ENCODE measurements at regions not wholly inside any gene's neighbourhood (a gene's known extent, or its start where the extent isn't known, plus 50 kb on each side); places are given as distances from the start of the nearest gene placed in this dataset.

DNA sequence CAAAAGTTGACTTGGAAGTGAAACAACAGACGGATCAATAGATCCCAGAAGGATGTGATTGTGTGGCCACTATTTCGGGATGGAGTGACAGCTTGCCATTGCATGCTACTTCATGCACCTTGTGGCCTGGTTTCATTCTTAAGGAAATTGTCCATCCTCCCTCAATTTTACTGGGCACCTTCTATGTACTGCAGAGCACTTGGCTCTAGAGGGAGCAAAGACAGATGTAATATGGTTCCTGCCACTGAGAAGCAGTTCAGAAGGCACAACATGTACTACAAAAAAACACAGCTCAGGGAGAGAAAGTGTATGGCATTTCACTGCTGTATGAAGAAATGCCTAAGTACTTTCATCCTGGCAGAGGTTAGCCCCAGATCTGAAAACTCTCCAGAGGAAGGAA is 91.9 kb downstream of the FOXA2 start:
- Mint-ChIP-seq H3K36me3 (no peaks in the 10 kb centered on the region), H3K27me3 (no peaks in the 10 kb centered on the region), H3K9me3 (peaks cover 0 to 7% (median 2%) of the 10 kb centered on the region in 8 donors), H3K4me3 (no peak overlapping the region), H3K4me1 (no peaks in the 10 kb centered on the region), H3K27ac (no peak overlapping the region)
- Histone ChIP-seq H3K4me1 (ENCODE audit: insufficient read depth, low read length) (no peaks in the 10 kb centered on the region), H3K9me3 (ENCODE audit: control insufficient read depth in 1 of 2, low read length in 2 of 2) (no peaks in the 10 kb centered on the region), H3K27me3 (ENCODE audit: insufficient read depth, low read length) (no peaks in the 10 kb centered on the region), H3K27ac (ENCODE audit: low read depth, low read length) (no peak overlapping the region), H3K36me3 (ENCODE audit: insufficient read depth, low read length) (no peaks in the 10 kb centered on the region), H3K4me3 (ENCODE audit: low read length in 2 of 2) (no peak overlapping the region)
- no peak for DNase-seq
- intact Hi-C loops (cut with micrococcal nuclease): no loop called here
- POLR2A ChIA-PET (ENCODE audit: partially characterized antibody): no interaction called here
- CTCF ChIA-PET (ENCODE audit: partially characterized antibody): no interaction called here

DNA sequence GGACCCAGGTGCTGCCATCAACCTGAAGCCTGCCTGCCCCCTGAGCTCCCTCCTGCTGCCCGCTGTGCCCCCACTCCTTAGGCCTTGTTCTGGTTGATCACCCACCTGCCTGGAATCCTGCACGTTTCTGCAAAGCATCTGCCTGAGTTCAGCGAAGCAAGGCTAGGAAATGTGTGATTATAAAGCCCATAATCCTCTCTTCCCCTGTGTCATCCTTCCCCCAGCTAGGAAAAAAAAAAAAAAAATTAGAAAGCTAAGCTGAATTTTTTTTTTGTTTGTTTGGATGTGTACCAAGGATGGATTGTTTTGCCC is 93.2 kb downstream of the FOXA2 start:
- CTCF ChIA-PET (ENCODE audit: partially characterized antibody): no interaction called here

DNA sequence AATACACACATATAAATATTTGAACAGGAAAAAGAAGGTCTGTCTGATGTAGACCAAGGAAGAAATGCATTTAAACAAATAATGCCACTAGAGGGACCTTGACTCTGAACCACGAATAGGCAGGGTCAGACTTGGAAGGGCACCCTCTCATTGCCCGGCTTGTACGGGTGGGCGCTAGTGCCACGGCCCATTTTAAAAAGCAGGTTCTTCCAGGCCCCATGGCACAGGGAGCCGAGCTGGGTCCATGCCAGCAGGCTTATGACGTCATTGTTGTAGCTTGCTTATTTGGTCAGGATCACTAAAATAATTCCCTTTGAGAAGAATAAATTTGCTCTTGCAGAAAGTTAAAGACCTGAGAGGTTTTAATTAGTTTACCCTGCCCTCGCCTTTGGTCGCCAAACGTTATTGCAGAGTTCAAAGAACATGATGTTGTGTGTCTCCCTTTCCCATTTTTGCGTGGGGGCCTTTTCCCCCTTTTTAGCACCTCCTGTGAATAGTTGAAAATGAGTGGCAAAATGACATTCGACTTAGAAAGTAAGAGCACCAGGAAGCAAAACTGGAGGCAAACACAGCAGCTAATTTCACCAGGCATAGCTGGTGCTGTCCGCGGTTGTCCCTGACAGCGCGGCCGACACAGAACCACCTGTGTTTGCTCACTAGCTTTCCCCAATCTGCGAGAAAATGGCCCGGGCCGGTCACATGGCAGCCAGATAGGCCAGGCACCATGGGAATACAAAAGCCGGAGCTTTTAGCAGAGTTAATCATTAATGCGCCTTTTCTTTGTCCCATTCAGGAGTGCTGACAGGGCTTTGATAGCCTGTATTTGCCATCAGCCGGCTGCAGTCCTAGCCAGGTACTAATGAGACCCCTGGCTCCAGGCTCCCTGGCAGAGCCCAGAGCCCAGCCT is 93.8 kb downstream of the FOXA2 start:
- no peak overlapping the region for H3K27ac Mint-ChIP-seq
- no peak overlapping the region for H3K4me3 Mint-ChIP-seq
- no peak overlapping the region for H3K27ac ChIP-seq (ENCODE audit: low read depth, low read length)
- H3K36me3 Mint-ChIP-seq: no peaks in the 10 kb centered on the region
- no peaks in the 10 kb centered on the region for H3K9me3 ChIP-seq (ENCODE audit: control insufficient read depth in 1 of 2, low read length in 2 of 2)
- ChIA-PET CTCF (ENCODE audit: partially characterized antibody) (no interaction called here), POLR2A (ENCODE audit: partially characterized antibody) (no interaction called here)
- intact Hi-C loops (cut with micrococcal nuclease): no loop called here
- no peaks in the 10 kb centered on the region for H3K27me3 ChIP-seq (ENCODE audit: insufficient read depth, low read length)
- H3K4me1 ChIP-seq (ENCODE audit: insufficient read depth, low read length): no peaks in the 10 kb centered on the region
- no peaks in the 10 kb centered on the region for H3K27me3 Mint-ChIP-seq
- no peaks in the 10 kb centered on the region for H3K36me3 ChIP-seq (ENCODE audit: insufficient read depth, low read length)
- no peak for DNase-seq
- H3K4me1 Mint-ChIP-seq: no peaks in the 10 kb centered on the region
- H3K9me3 Mint-ChIP-seq: peaks cover 0 to 7% (median 2%) of the 10 kb centered on the region in 8 donors
- no peak overlapping the region for H3K4me3 ChIP-seq (ENCODE audit: low read length in 2 of 2)

More for the DNA sequence above, 93.2 kb downstream of the FOXA2 start:
- Mint-ChIP-seq H3K27ac (no peak overlapping the region), H3K36me3 (no peaks in the 10 kb centered on the region), H3K4me3 (no peak overlapping the region), H3K9me3 (peaks cover 0 to 7% (median 2%) of the 10 kb centered on the region in 8 donors), H3K4me1 (no peaks in the 10 kb centered on the region), H3K27me3 (no peaks in the 10 kb centered on the region)
- no peak for DNase-seq
- no peaks in the 10 kb centered on the region for H3K36me3 ChIP-seq (ENCODE audit: insufficient read depth, low read length)
- H3K4me1 ChIP-seq (ENCODE audit: insufficient read depth, low read length): no peaks in the 10 kb centered on the region
- intact Hi-C loops (cut with micrococcal nuclease): no loop called here
- no peak overlapping the region for H3K4me3 ChIP-seq (ENCODE audit: low read length in 2 of 2)
- no peaks in the 10 kb centered on the region for H3K27me3 ChIP-seq (ENCODE audit: insufficient read depth, low read length)
- no peak overlapping the region for H3K27ac ChIP-seq (ENCODE audit: low read depth, low read length)
- H3K9me3 ChIP-seq (ENCODE audit: control insufficient read depth in 1 of 2, low read length in 2 of 2): no peaks in the 10 kb centered on the region
- POLR2A ChIA-PET (ENCODE audit: partially characterized antibody): no interaction called here

DNA sequence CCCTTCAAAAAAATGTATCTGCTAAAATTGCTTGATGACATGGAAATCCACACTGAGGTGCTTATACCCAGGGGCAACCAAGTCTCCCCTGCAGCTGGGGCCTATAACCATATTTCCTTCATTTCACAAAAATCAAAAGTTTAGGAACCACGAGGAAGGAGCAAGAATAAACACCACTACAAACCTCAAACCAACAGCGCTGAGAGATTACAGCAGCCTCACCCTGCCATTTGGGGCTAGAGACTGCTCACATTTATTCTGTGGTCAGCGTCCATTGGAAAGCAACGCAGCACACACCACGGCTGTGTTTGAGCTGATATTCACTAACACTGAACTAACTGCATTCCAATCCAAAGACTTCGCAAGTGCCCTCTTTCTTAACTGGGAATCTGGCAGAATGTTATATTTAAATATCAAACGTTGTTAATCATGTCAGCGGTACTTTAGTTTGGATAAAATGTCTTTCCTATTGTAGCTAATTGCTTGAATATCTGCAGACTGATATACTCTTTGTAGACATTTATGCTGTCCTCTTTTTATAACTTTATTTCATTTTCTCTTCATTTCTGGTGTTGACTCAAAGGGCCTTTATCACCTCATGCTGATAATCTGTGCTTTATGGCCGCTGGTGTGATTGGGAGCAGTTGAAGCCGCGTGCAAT is 94.6 kb downstream of the FOXA2 start:
- no peaks in the 10 kb centered on the region for H3K27me3 ChIP-seq (ENCODE audit: insufficient read depth, low read length)
- Mint-ChIP-seq H3K4me1 (no peaks in the 10 kb centered on the region), H3K27ac (no peak overlapping the region), H3K4me3 (no peak overlapping the region), H3K36me3 (no peaks in the 10 kb centered on the region), H3K27me3 (no peaks in the 10 kb centered on the region), H3K9me3 (peaks cover 0 to 7% (median 2%) of the 10 kb centered on the region in 8 donors)
- no peaks in the 10 kb centered on the region for H3K36me3 ChIP-seq (ENCODE audit: insufficient read depth, low read length)
- H3K4me3 ChIP-seq (ENCODE audit: low read length in 2 of 2): no peak overlapping the region
- intact Hi-C loops (cut with micrococcal nuclease): no loop called here
- ChIA-PET POLR2A (ENCODE audit: partially characterized antibody) (no interaction called here), CTCF (ENCODE audit: partially characterized antibody) (no interaction called here)
- no peak for DNase-seq
- no peaks in the 10 kb centered on the region for H3K9me3 ChIP-seq (ENCODE audit: control insufficient read depth in 1 of 2, low read length in 2 of 2)
- no peaks in the 10 kb centered on the region for H3K4me1 ChIP-seq (ENCODE audit: insufficient read depth, low read length)
- H3K27ac ChIP-seq (ENCODE audit: low read depth, low read length): no peak overlapping the region

DNA sequence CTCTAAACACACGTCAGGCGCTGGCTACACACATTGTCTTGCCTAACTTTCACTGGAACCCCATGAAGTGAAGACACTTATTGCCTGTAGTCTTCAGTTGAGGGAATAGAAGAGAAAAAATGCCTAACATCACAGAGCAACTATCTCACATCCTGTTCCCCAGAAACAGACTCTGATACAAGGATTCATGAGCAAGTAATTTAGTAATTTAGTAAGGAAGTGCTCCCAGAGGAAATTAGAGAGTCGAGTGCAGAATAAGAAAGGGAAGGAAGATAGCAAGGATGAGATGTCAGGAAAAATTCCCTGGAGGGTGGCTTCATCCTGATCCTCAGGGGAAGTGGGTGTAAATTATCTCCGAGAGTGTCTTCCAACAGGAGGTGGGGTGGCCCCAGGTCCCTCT is 104.0 kb downstream of the FOXA2 start:
- Mint-ChIP-seq H3K9me3 (peaks cover 0 to 27% (median 9%) of the 10 kb centered on the region in 8 donors), H3K36me3 (no peaks in the 10 kb centered on the region), H3K27ac (no peak overlapping the region), H3K4me1 (no peaks in the 10 kb centered on the region), H3K27me3 (no peaks in the 10 kb centered on the region), H3K4me3 (no peak overlapping the region)
- no peaks in the 10 kb centered on the region for H3K36me3 ChIP-seq (ENCODE audit: insufficient read depth, low read length)
- ChIA-PET CTCF (ENCODE audit: partially characterized antibody) (no interaction called here), POLR2A (ENCODE audit: partially characterized antibody) (no interaction called here)
- H3K4me1 ChIP-seq (ENCODE audit: insufficient read depth, low read length): no peaks in the 10 kb centered on the region
- no peak overlapping the region for H3K27ac ChIP-seq (ENCODE audit: low read depth, low read length)
- intact Hi-C loops (cut with micrococcal nuclease): no loop called here
- H3K9me3 ChIP-seq (ENCODE audit: control insufficient read depth in 1 of 2, low read length in 2 of 2): no peaks in the 10 kb centered on the region
- H3K4me3 ChIP-seq (ENCODE audit: low read length in 2 of 2): no peak overlapping the region
- no peaks in the 10 kb centered on the region for H3K27me3 ChIP-seq (ENCODE audit: insufficient read depth, low read length)
- no peak for DNase-seq

DNA sequence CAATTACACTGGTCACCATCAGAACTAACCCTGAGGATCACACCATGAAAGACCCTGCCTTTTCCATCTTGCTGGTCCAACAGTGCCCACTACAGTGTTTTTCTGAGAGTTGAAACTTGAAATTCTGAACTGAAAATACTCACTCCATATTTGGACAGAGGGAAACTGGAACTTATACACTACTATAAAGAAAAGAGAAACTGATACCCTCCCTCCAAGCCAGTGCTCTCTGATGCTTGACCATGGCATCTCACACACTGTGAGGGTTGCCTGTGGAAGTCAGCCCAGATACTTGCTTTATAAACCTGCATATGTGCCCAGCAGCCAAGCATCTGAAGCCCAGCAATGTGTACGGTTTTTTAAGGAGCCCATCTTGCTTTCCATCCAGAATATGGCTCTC is 108.7 kb downstream of the FOXA2 start:
- Histone ChIP-seq H3K27me3 (ENCODE audit: insufficient read depth, low read length) (no peaks in the 10 kb centered on the region), H3K36me3 (ENCODE audit: insufficient read depth, low read length) (no peaks in the 10 kb centered on the region), H3K4me1 (ENCODE audit: insufficient read depth, low read length) (no peaks in the 10 kb centered on the region), H3K4me3 (ENCODE audit: low read length in 2 of 2) (no peak overlapping the region), H3K9me3 (ENCODE audit: control insufficient read depth in 1 of 2, low read length in 2 of 2) (no peaks in the 10 kb centered on the region), H3K27ac (ENCODE audit: low read depth, low read length) (no peak overlapping the region)
- no peaks in the 10 kb centered on the region for H3K4me1 Mint-ChIP-seq
- ChIA-PET POLR2A (ENCODE audit: partially characterized antibody) (no interaction called here), CTCF (ENCODE audit: partially characterized antibody) (no interaction called here)
- peaks cover 5 to 26% (median 13%) of the 10 kb centered on the region in 8 donors for H3K9me3 Mint-ChIP-seq
- no peaks in the 10 kb centered on the region for H3K36me3 Mint-ChIP-seq
- DNase-seq: no peak
- no peaks in the 10 kb centered on the region for H3K27me3 Mint-ChIP-seq
- H3K4me3 Mint-ChIP-seq: no peak overlapping the region
- H3K27ac Mint-ChIP-seq: no peak overlapping the region
- intact Hi-C loops (cut with micrococcal nuclease): no loop called here

DNA sequence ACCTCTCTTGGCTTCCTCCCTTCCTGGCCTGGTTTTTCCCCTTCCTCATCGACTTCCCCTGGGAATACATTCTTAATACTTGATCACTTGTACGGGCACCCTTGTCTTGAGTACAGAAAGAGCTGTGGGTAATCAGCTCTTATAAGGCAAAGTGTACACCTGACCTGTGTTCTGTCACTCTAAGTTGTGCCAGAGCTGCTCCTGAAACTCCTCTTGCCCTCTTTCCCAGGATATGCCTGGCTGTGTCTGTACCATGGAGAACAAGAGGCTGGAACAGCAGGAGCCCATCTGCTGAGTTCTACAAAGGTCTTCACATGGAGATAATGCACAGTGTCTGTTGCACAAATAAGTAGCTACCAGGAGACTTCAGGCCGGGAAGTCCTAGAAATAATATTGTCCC is 110.1 kb downstream of the FOXA2 start:
- no peak overlapping the region for H3K4me3 ChIP-seq (ENCODE audit: low read length in 2 of 2)
- intact Hi-C loops (cut with micrococcal nuclease): no loop called here
- no peaks in the 10 kb centered on the region for H3K9me3 ChIP-seq (ENCODE audit: control insufficient read depth in 1 of 2, low read length in 2 of 2)
- no peaks in the 10 kb centered on the region for H3K4me1 Mint-ChIP-seq
- no peak overlapping the region for H3K27ac Mint-ChIP-seq
- no peak overlapping the region for H3K4me3 Mint-ChIP-seq
- POLR2A ChIA-PET (ENCODE audit: partially characterized antibody): no interaction called here
- H3K36me3 Mint-ChIP-seq: no peaks in the 10 kb centered on the region
- DNase-seq: no peak
- no peaks in the 10 kb centered on the region for H3K27me3 Mint-ChIP-seq
- no peak overlapping the region for H3K27ac ChIP-seq (ENCODE audit: low read depth, low read length)
- CTCF ChIA-PET (ENCODE audit: partially characterized antibody): no interaction called here
- H3K9me3 Mint-ChIP-seq: peaks cover 5 to 25% (median 13%) of the 10 kb centered on the region in 8 donors
- H3K27me3 ChIP-seq (ENCODE audit: insufficient read depth, low read length): no peaks in the 10 kb centered on the region
- no peaks in the 10 kb centered on the region for H3K36me3 ChIP-seq (ENCODE audit: insufficient read depth, low read length)
- no peaks in the 10 kb centered on the region for H3K4me1 ChIP-seq (ENCODE audit: insufficient read depth, low read length)

All from CD4-positive, alpha-beta memory T cell (primary cell).